ENCODE measurements at regions not wholly inside any gene's neighbourhood (a gene's known extent, or its start where the extent isn't known, plus 50 kb on each side); places are given as distances from the start of the nearest gene placed in this dataset.

- H2AFZ ChIP-seq (ENCODE audit: low read length) = no peak overlapping the region
- H3K27me3 ChIP-seq (replicated peaks in 1 of 4; ENCODE audit: control insufficient read depth in 3 of 4, extremely low read depth in 1 of 4, insufficient read depth in 3 of 4, low read length in 3 of 4) = no peaks in the 10 kb centered on the region
- H3K23ac ChIP-seq (ENCODE audit: insufficient read length) = no peak overlapping the region
- no peaks in the 10 kb centered on the region for H3K36me3 ChIP-seq (ENCODE audit: control insufficient read depth in 2 of 4, insufficient read depth in 4 of 4, low read length in 3 of 4)
- no peak overlapping the region for H4K91ac ChIP-seq (replicated peaks; ENCODE audit: insufficient read length, low read length)
- H2BK5ac ChIP-seq (ENCODE audit: low read depth, low read length) = no peak overlapping the region
- FAIRE-seq = no peak
- H4K20me1 ChIP-seq (replicated peaks in 1 of 2; ENCODE audit: control insufficient read depth in 1 of 2, insufficient read depth in 2 of 2, low read length in 2 of 2) = no peaks in the 10 kb centered on the region
- no peak overlapping the region for H2BK120ac ChIP-seq (replicated peaks; ENCODE audit: low read depth, low read length)
- no peak overlapping the region for H3K18ac ChIP-seq (ENCODE audit: extremely low read depth, low read length)
- H4K8ac ChIP-seq (ENCODE audit: extremely low read depth, insufficient read depth, low read length) = no peak overlapping the region
- no peak overlapping the region for H2BK12ac ChIP-seq (ENCODE audit: low read depth, low read length)
- H3K27ac ChIP-seq (ENCODE audit: low read depth, low read length) = no peak overlapping the region
- H3K14ac ChIP-seq (ENCODE audit: insufficient read length) = no peak overlapping the region
- H3K79me1 ChIP-seq (ENCODE audit: low read depth, low read length) = no peaks in the 10 kb centered on the region
- H3K56ac ChIP-seq (replicated peaks; ENCODE audit: insufficient read length, low read depth, low read length) = no peak overlapping the region
- POLR2A ChIA-PET (ENCODE audit: partially characterized antibody) = no interaction called here
- H2BK15ac ChIP-seq (ENCODE audit: low read length) = no peak overlapping the region
- TF ChIP-seq GTF2F1 (IDR thresholded peaks at IDR 0.05; ENCODE audit: borderline replicate concordance, low read depth, low read length) (no peak), POU5F1 (IDR thresholded peaks at IDR 0.05; ENCODE audit: low read depth, low read length) (no peak), KDM5A (IDR thresholded peaks at IDR 0.05; ENCODE audit: low read length) (no peak), USF2 (IDR thresholded peaks at IDR 0.05; ENCODE audit: low read length) (no peak), NRF1 (IDR thresholded peaks at IDR 0.05; ENCODE audit: low read depth, low read length) (no peak), SIX5 (IDR thresholded peaks at IDR 0.05; ENCODE audit: low read depth, low read length) (no peak), CHD2 (IDR thresholded peaks at IDR 0.05; ENCODE audit: low read length) (no peak), POLR2AphosphoS5 (IDR thresholded peaks at IDR 0.05; ENCODE audit: low read depth, low read length) (no peak), BCL11A (IDR thresholded peaks at IDR 0.05; ENCODE audit: low read depth in 2 of 2, low read length in 2 of 2) (no peak), SP2 (IDR thresholded peaks at IDR 0.05; ENCODE audit: low read length) (no peak), CBX5 (IDR thresholded peaks at IDR 0.05; ENCODE audit: low read depth, low read length) (no peak), EGR1 (IDR thresholded peaks at IDR 0.05; ENCODE audit: borderline replicate concordance, low read depth, low read length) (no peak)
- CTCF ChIA-PET (ENCODE audit: partially characterized antibody) = interaction anchor here (0.6 kb wide), 1 partner anchor 94 kb away, joined by 3 read pairs; no protein-coding TSS in a partner anchor
- no peak overlapping the region for H3K9ac ChIP-seq (replicated peaks in 1 of 4; ENCODE audit: extremely low read depth in 1 of 4, low read depth in 3 of 4, low read length in 3 of 4)
- no peak overlapping the region for H2AK5ac ChIP-seq (ENCODE audit: low read depth, low read length)
- no peaks in the 10 kb centered on the region for H3K23me2 ChIP-seq (ENCODE audit: low read depth, low read length)
- H3K4me1 ChIP-seq (replicated peaks in 1 of 4; ENCODE audit: control insufficient read depth in 3 of 4, insufficient read depth in 4 of 4, low read length in 3 of 4) = no peaks in the 10 kb centered on the region
- no peak overlapping the region for H3K4me2 ChIP-seq (ENCODE audit: insufficient read depth in 1 of 2, low read depth in 2 of 2, low read length in 2 of 2)
- DNase-seq (ENCODE audit: low read depth in 1 of 2, low spot score in 2 of 2) = no peak
- H3K4ac ChIP-seq (replicated peaks; ENCODE audit: insufficient read length, low read depth, low read length) = no peak overlapping the region
- 88% methylated on average over 5 of the region's 5 CpGs; no CpG with 5 or more reads in 1 of the 2 experiments for WGBS, 2 experiments (ENCODE audit: extremely low coverage in 1 of 2, insufficient coverage in 1 of 2, insufficient read length in 1 of 2, insufficient replicate concordance in 2 of 2, low coverage in 1 of 2, low lambda C conversion rate in 2 of 2, missing lambda C conversion rate in 1 of 2)
- no peak overlapping the region for H4K5ac ChIP-seq (ENCODE audit: insufficient read length, low read depth, low read length)
- no peak overlapping the region for H2BK20ac ChIP-seq (ENCODE audit: low read length)
- no peak overlapping the region for H3K4me3 ChIP-seq (ENCODE audit: extremely low read depth in 1 of 4, insufficient read depth in 2 of 4, low read depth in 3 of 4, low read length in 4 of 4)
- H3K9me3 ChIP-seq (ENCODE audit: insufficient read depth in 2 of 2, low read depth in 1 of 2, low read length in 1 of 2) = no peaks in the 10 kb centered on the region
- no peaks in the 10 kb centered on the region for H3K79me2 ChIP-seq (ENCODE audit: control insufficient read depth in 1 of 2, insufficient read depth in 2 of 2, low read length in 2 of 2)
Observed at GRCh38 chr18:6495536-6495935, 80.8 kb upstream of the L3MBTL4 start.
